GM12891 (cell line): ENCODE measurements at regions not wholly inside any gene's neighbourhood (a gene's known extent, or its start where the extent isn't known, plus 50 kb on each side); places are given as distances from the start of the nearest gene placed in this dataset.
A peak's percentile ranks its signal among the peaks of the same experiment; 100 is the strongest.

Source experiments
- DNase-seq: peaks from one replicate; pipeline ENCODE4 v3.0.0; 2011; ENCODE audit warnings: low spot score; ENCODE audit not compliant: insufficient read length
- FAIRE-seq: peaks from 2 replicates; lab custom pipeline; 2011; peaks lifted over from hg19 to GRCh38; lab: Jason Lieb, UNC
- PAX5 ChIP-seq: IDR thresholded peaks from 2 replicates; pipeline ENCODE4 v1.6.1; 2011; ENCODE audit warnings: low read length, moderate library complexity, mild to moderate bottlenecking; ENCODE audit not compliant: insufficient read depth, severe bottlenecking
- POLR2A ChIP-seq: IDR thresholded peaks from 2 replicates; pipeline ENCODE4 v1.6.1; 2011; ENCODE audit warnings: low read depth, low read length, control low read depth
- POLR2AphosphoS5 ChIP-seq: IDR thresholded peaks from 2 replicates; pipeline ENCODE4 v1.6.1; 2011; ENCODE audit warnings: low read depth, low read length, control low read depth
- POU2F2 ChIP-seq: IDR thresholded peaks from 2 replicates; pipeline ENCODE4 v1.6.1; 2011; ENCODE audit warnings: low read depth, mild to moderate bottlenecking, control low read depth, low read length, moderate library complexity
- SPI1 ChIP-seq: IDR thresholded peaks from 2 replicates; pipeline ENCODE4 v1.6.1; 2011; ENCODE audit warnings: low read depth, low read length, control low read depth
- TAF1 ChIP-seq: IDR thresholded peaks from 2 replicates; pipeline ENCODE4 v1.6.1; 2011; ENCODE audit warnings: low read depth, low read length, control low read depth

GRCh38 chr7:153320005-153320404 lies 560.5 kb downstream of the ACTR3B start:
- no peak for FAIRE-seq
- TF ChIP-seq POU2F2 (no peak), POLR2A (no peak), TAF1 (no peak), SPI1 (no peak), PAX5 (no peak)
- DNase-seq, result no peak

- TF ChIP-seq TAF1 (no peak), POLR2AphosphoS5 (no peak), POLR2A (no peak), PAX5 (no peak), POU2F2 (no peak), SPI1 (no peak)
- no peak for DNase-seq
- no peak for FAIRE-seq
Measured at GRCh38 chr7:153320681-153321080, 561.1 kb downstream of the ACTR3B start.

GRCh38 chr7:153322991-153323390 lies 563.4 kb downstream of the ACTR3B start:
- TF ChIP-seq SPI1, result no peak
- TF ChIP-seq TAF1, result no peak
- TF ChIP-seq POU2F2, result no peak
- no peak for TF ChIP-seq POLR2A
- TF ChIP-seq POLR2AphosphoS5, result no peak
- TF ChIP-seq PAX5, result no peak
- FAIRE-seq (no peak), DNase-seq (no peak)

- no peak for FAIRE-seq
- no peak for TF ChIP-seq SPI1
- no peak for DNase-seq
Measured at GRCh38 chr7:153324094-153324493, 564.5 kb downstream of the ACTR3B start.

GRCh38 chr7:153327683-153328082 lies 568.1 kb downstream of the ACTR3B start:
- DNase-seq, result no peak
- TF ChIP-seq POLR2A (no peak), TAF1 (no peak), PAX5 (no peak), POLR2AphosphoS5 (no peak), SPI1 (no peak), POU2F2 (no peak)
- no peak for FAIRE-seq

- FAIRE-seq, result no peak
Measured at GRCh38 chr7:153331427-153331826, 571.9 kb downstream of the ACTR3B start.

GRCh38 chr7:153354071-153354470 lies 594.5 kb downstream of the ACTR3B start:
- TF ChIP-seq TAF1 (no peak), SPI1 (peak; percentile 46)
- no peak for FAIRE-seq
- DNase-seq, result no peak

More at GRCh38 chr7:153331427-153331826, 571.9 kb downstream of the ACTR3B start:
- DNase-seq, result no peak
- TF ChIP-seq SPI1 (no peak), POLR2AphosphoS5 (no peak), PAX5 (no peak), TAF1 (no peak), POLR2A (no peak), POU2F2 (no peak)

GRCh38 chr7:153370092-153370491 lies 610.5 kb downstream of the ACTR3B start:
- TF ChIP-seq PAX5, result no peak
- TF ChIP-seq POLR2AphosphoS5, result no peak
- no peak for TF ChIP-seq SPI1
- no peak for TF ChIP-seq POU2F2
- TF ChIP-seq POLR2A, result no peak
- no peak for TF ChIP-seq TAF1
- no peak for DNase-seq
- FAIRE-seq, result no peak

GRCh38 chr7:153380636-153381035 lies 621.1 kb downstream of the ACTR3B start:
- FAIRE-seq (no peak), DNase-seq (no peak)
- no peak for TF ChIP-seq POLR2A
- TF ChIP-seq POU2F2, result no peak
- TF ChIP-seq SPI1, result no peak
- TF ChIP-seq TAF1, result no peak
- TF ChIP-seq PAX5, result no peak
- TF ChIP-seq POLR2AphosphoS5, result no peak

- DNase-seq, result peak; percentile 37
- FAIRE-seq, result peak; percentile 72
Measured at GRCh38 chr7:153381275-153382040, 621.9 kb downstream of the ACTR3B start.

More at GRCh38 chr7:153381275-153382040, 621.9 kb downstream of the ACTR3B start:
- TF ChIP-seq TAF1 (no peak), PAX5 (no peak), POLR2A (no peak), POU2F2 (no peak), SPI1 (no peak), POLR2AphosphoS5 (no peak)
